Left lobe of liver (tissue), 2 donors: ENCODE measurements at regions not wholly inside any gene's neighbourhood (a gene's known extent, or its start where the extent isn't known, plus 50 kb on each side); places are given as distances from the start of the nearest gene placed in this dataset.

Source experiments
- ATAC-seq: fragments of 200-7000 bp; cut with Tn5 transposase; one replicate; pipeline ENCODE4 v1.9.1; 2020; ENCODE audit warnings: mild to moderate bottlenecking, moderate library complexity
- DNase-seq: peaks from one replicate; pipeline ENCODE4 v3.0.0-alpha.2; 2020; ENCODE audit warnings: low spot score
- donor health status: DM: no; HTN: no; CAD: no; lungs with moderate emphysema.
- donor health status: DM: no; HTN: yes; CAD: no.

DNA sequence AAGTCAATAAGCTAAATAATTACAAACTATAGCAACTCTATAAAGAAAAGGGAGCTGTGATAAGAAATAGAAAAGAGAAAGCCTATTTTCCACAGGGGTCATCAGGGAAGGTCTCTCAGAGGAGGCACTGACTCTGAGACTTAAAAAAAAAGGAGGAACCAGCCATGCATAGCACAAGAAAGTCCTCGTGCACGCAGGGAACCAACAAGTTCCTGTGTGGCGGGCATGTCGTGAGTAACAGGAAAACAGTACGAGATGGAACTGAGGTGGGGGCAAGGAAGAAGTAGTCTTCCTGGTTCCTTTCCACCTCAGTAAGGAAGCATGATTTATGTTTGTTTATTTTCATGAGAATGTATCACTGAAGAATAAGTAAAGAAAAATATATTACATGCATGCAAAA, 367.0 kb upstream of the TMEM132C start:
- ATAC-seq (no peak), DNase-seq (no peak)

DNA sequence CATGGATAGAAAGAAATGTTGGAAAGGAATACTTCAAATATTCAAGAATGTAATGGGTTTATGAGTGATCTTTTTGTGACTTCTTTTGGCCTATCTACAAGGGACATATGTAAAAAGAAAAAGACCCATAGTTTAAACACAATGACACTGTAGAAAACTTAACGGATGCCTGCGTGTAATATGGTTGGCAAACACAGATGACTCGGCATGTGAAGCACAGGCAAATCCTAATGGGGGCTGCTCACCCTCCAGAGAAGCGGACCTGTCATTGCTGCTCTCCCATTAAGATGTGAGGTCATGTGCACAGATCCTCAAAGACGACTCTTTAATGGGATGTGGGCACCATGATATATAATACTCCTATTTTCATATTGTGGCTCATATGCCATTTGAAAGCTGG, 366.6 kb upstream of the TMEM132C start:
- DNase-seq, result no peak
- no peak for ATAC-seq

DNA sequence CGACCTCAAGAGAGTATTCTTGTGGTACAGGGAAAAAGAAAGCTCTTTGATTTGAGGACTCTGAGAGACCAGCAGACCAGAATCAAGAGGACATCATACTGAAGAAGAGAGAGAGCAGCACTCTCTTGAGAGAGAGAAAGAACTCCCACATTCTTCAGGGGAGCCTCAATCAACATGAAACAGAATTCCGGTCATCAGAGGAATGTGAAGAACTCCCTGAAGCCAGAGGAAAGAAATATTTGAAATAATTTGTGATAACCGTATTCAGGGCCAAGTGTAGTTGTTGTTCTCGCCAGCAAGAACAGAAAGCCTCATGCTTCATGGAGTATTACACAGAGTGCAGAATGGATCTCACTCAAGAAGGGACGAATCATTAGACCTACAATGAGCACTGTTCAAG, 363.8 kb upstream of the TMEM132C start:
- DNase-seq (no peak), ATAC-seq (no peak)

DNA sequence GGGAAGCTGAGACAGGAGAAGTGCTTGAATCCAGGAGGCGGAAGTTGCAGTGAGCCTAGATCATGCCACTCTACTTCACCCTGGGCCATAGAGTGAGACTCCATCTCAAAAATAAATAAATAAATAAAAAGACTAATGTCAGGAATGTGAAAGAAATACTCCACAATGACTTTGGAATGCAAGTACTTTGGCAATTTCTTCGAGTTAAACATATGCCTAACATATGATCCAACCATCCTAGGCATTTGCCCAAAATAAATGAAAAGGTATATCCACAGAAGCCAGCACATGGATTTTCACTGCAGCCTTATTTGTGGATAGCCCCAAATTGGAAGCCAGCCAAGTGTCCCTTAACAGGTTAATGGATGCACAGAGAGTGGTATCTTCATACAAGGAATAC, 357.9 kb upstream of the TMEM132C start:
- no peak for ATAC-seq

DNA sequence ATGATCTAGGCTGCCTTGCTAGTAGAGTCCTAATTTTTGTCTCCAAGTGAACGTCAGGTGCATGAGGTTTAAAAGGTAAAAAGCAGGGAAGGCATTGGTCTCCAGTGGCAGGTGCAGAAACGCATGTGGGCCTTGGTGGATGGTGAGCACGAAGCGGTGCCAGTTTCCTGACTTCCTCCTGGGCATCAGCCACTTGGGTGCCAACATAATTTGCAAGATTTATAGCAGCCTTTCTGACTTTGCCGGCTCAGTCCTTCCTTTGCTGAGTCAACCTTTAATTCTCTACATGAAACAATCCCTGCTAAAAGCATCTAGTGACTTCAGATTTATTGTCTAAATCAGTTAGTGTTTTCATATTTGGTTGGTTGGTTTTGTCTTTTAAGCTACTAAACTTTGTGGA, 355.7 kb upstream of the TMEM132C start:
- DNase-seq (no peak), ATAC-seq (no peak)

More for the DNA sequence above, 357.9 kb upstream of the TMEM132C start:
- DNase-seq, result no peak

DNA sequence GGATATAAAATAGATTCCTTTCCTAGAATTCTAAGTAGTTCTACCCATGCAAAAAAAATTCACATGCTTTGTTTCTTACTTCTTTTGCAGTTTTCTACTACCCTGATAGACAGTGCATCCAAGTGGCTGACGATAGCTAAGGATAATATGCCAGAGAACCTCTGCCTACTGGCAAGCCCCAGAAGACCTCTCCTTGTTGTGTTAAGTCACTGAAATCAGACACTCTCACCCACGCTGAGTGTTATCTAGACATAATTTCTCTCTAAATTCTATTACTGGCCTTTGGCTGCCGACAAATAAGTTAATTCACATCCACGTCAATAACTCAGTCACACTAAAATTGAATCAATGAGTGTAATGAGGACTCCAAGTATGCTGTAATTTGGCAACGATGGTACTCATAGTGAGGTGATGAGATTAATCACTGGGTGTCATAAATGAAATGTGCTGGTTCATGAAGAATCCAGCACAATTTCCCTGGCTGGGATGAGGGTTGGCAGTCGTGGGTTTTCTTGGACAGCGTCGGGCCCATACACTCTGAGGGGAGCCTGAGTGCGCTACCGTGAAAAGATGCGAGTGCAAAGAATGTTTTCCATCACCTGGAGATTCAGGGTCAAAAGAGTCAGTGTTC, 354.8 kb upstream of the TMEM132C start:
- DNase-seq (no peak), ATAC-seq (no peak)

DNA sequence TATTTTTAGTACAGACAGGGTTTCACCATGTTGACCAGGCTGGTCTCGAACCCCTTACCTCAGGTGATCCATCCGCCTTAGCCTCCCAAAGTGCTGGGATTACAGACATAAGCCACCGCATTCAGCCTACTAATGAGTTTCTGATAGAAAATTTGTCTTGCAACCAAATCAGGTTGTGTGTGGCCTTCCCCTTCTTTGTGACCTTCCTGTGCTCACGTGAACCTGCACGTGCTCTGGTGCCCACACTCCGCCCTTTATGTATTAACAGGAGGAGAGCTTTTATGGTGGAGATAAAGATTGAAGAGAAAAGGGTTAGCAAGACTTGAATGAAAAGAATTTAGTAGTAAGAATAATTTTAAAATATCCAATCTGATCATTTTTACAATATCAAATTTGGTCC, 343.5 kb upstream of the TMEM132C start:
- no peak for DNase-seq
- ATAC-seq, result no peak

DNA sequence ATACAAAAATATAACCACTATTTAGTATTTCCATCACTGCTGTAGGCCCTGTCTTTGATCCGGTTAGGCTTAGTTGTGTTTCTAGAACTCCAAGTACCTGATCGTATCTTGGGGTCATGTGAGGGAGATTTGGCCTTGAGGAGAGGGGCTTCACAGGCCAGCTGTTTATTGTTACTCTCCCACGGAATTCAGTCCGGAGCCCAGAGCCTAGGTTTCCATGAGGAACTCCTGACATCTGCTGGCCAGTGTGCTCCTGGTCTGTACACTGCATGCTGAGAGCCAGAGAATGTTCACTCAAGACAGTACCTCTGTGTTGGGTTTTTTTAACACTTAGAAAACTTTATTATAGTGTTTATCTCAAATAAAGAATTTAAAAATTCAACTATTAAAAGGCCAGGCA, 341.0 kb upstream of the TMEM132C start:
- no peak for ATAC-seq
- no peak for DNase-seq

DNA sequence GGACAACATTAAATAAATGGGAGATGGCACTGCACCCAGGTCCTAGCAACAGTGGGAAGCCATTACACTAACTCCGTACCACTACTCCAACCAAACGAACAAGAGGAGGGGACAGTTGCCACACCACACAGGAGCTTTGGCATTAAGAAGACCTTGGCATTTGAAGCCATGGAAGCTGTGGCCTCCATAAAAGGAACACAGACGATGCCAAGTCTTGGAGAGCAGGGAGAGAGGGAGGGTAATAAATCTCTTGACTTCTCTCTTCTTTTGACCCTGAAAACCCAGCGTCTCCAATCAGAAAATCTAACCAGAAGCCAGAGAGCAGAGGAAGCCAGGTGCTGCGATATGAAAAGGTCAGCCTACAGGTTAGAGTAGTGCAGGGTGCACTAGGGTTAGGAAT, 338.8 kb upstream of the TMEM132C start:
- ATAC-seq (no peak), DNase-seq (no peak)

DNA sequence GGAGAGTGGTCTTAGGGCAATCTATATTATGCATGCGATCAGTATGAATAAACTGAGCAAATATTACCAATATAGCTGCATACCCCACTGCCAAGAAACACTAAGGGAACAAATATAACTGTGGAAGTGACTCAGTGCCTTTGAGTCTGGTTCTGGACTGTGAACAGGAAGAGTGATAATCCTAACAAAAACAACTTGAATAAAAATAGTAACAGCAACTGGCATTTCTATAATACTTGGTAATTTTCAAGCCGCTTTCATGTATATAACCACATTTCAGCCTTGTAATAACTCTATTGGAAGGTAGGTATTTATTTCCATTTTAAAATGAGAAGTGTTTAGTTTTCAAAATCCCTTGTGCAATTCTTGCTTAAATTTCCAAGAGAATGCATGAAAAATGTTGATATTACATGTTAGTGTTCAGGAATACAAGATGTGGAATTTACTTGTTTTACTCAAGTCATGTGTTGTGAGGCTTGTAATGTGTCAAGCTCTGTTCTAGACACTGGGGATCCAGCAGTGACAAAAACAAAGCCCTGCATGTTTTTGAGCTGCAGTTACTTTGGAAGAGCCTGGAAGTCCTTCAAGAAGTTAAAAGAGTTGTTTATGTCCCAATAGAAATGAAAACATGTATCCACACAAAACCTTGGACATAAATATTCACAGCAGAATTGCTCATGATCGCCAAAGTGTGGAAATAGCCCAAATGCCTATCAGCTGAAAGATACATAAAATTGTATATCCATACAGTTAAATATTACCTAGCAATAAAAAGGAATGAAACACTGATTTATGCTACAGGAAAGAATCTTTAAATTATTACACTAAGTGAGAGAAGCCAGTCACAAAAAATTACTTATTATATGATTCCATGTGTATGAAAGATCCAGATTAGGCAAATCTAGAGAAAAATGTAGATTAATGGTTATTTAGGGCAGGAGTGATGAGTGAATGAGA, 338.1 kb upstream of the TMEM132C start:
- DNase-seq, result no peak
- no peak for ATAC-seq

DNA sequence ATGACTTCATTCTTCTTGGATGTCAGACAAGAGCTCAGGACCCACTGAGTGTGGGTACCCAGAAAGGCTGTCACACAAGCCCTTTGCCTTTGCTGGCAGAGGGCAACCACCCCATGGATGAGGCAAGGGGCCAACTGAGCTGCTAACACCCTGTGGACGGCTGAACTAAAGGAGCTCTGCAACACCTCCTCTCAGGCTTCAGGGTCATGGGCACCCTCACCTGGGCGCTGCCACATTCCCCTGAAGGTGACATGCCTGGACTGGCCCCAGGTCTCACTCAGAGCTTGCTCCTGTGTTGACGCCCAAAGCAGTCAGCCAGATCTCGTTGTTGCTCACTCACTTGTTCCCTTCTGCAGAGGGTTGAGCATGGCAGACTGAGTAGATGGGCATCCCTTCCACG, 336.8 kb upstream of the TMEM132C start:
- ATAC-seq, result no peak
- no peak for DNase-seq

DNA sequence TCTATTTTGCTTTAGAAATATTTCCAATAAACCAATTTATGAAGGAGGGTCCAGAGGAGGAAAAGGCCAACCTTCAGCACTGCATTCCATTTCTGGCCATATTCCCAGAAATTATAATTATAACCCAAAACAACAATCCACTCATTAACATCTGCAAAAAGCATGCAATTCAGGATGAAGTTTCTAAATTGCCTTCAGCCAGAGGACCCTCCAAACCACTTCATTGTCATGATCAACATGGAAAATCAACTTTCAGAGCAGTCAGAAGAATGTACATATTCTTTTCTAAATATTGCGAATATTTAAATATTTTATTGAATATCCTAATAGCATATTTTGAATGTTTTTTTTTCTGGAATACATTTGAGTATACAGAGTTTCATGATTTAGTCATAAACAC, 332.6 kb upstream of the TMEM132C start:
- ATAC-seq (no peak), DNase-seq (no peak)

DNA sequence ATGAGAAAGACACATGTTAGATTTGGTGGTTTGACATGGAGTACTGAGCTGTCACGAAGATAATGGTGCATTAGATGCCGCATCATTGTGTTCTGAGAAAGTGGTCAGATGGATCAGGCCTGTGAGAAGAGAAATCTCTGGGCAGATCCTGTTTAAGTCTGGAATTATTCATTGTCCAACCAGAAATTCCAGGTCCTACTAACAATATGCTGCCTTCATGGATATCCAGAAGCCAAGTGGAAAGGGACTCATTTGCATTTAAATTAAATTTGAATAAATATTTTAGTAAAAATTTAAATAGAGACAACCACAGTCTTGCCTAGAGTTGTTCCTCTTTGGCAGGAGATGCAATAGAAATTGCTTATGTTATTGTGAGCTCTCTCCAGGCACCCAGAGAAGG, 330.5 kb upstream of the TMEM132C start:
- DNase-seq (no peak), ATAC-seq (no peak)

DNA sequence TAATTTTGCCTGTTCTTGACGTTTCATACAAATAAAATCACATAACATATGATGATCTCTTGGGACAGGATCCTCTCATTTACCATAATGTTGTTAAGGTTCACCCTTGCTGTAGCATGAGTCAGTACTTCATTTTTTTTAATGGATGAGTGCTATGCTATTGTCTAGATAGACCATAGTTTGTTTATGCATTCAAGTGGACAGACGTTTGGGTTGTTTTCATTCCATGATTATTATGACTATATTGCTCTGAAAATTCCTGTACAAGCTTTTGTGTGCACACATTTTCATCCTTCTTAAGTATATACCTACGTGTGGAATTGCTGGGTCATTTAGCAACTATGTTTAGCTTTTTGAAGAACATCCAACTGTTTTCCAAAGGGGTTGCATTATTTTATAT, 325.6 kb upstream of the TMEM132C start:
- ATAC-seq, result no peak
- no peak for DNase-seq

DNA sequence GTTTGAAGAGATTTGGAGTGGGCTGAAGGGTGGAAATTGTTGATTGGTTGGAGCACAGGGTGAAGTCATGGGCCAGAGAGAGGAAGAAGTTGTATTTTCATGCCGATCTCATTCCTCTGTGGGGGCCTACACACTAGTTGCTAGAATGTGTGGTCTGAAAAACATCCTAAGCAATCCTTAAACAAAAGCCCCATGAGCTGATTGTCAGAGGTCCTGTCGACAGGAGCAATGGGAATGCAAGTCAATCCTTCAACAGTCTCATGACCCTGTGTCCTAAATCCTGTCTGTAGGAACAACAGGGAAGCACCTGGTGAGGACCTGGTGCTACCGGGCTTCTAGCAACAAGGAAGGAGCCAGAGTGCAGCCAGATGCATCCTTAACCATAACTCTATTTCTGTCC, 324.0 kb upstream of the TMEM132C start:
- no peak for ATAC-seq

DNA sequence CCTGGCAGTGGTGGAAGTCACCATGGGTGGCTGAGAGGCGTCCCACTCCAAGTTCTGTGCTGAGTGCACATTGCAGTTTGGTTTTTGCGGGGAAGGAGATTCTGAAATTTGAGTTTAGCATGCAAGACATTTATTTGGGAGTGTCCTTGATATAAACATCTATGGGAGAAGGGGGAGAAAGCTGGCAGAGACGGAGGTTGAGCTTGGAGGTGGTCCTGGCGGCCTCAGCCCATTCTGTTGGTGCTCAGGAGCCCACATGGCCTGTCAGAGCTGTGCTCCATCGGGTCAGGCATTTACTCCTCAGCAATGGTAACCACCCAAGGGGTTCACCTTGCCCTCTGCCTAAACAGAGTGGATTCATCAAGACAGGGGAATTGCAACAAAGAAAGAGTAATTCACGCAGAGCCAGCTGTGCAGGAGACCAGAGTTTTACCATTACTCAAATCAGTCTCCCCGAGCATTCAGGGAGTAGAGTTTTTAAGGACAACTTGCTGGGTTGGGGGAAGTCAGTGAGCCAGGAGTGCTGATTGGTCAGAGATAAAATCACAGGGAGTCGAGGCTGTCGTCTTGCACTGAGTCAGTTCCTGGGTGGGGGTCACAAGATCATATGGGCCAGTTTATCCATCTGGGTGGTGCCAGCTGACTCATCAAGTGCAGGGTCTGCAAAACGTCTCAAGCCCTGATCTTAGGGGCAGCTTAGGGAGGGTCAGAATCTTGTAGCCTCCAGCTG, 323.3 kb upstream of the TMEM132C start:
- no peak for ATAC-seq
- no peak for DNase-seq

More for the DNA sequence above, 324.0 kb upstream of the TMEM132C start:
- no peak for DNase-seq

DNA sequence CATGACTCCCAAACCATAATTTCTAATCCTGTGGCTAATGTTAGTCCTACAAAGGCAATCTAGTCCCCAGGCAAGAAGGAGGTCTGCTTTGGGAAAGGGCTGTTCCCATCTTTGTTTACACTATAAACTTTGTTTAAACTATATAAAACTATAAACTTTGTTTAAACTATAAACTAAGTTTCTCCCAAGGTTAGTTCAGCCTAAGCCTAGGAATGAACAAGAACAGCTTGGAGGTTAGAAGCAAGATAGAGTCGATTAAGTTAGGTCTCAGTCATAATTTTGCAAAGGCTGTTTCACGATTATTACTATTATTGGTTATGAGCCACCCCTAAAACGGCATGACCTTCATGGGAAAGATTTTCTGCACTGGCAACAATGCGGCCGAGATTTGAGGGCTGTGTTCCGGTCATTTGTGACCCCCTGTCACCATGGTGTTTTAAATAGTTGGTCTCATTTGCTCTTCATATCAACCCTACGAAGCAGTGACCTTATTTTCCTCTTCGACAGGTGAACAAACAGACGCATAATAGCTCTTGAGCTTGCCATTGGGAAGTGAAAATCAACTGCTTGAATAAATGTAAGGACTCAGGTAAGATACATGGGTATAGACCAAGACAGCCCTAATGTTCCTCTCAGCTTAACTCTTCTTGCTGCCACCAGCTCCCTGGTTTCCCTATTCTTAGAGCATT, 322.6 kb upstream of the TMEM132C start:
- ATAC-seq (no peak), DNase-seq (no peak)

DNA sequence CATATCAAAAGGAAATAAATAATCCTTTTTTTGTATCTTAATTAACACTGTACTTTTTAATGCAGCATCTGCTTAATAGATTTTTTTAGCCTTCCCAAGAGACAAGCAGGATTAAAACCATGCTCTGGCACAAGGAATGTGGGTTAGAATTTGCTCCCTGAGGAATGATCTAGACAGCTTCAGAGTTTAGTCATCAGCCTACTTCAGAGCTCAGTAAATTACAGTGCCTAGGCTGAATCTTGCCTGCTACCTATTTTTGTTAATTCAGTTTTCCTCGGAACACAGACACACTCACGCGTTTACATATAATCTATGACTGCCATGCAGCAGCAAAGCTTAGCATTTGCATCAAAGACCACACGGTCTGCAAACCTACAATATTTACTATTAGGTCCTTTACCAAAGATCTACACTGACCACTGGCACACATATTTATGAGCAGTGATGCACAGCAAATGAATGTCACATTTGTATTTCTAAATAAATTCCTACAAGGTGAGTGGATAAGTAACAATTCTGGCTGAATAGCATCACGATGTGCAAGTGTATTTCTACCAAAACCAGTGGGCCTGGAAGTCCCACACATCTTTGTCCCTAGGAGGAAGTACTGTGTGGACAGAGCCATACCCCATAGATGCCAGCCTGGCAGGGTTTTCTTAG, 309.8 kb upstream of the TMEM132C start:
- DNase-seq, result no peak
- ATAC-seq, result no peak

DNA sequence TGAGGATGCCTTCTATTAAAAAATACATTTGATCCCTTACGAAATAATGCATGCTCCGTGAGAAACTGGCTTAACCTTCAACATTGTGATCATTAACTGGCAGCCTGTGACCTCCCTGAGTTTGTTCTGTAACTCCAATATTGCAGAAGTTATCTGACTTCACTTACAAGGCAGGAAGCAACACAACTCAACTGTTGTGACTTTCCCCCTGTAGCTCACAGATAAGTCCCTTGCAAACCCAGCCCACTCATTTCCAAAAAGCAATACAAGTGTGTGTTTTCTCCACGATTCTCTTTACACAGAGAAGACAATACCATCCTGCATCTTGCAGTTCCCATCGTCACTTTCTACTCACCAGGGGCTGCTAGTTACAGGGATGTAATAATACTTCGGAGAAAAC, 304.7 kb upstream of the TMEM132C start:
- no peak for DNase-seq
- no peak for ATAC-seq

DNA sequence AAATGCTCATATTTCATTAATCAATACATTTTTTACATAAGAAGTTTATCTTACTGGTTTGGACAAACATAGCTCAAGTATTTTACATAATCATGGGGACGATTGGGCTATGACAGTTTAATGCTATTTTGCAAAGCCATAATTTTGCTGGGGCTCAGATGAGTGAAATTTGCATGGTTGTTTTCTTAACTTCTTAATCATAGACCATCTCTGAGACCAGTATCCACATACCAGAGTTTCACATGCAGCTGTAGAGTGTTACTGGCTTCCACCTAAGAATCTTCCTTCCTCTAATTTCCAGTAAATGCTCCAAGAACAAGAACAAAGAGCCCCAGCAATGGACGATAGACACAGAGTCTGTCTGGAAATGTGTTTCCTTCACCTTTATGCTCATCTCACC, 303.0 kb upstream of the TMEM132C start:
- no peak for DNase-seq
- ATAC-seq, result no peak

DNA sequence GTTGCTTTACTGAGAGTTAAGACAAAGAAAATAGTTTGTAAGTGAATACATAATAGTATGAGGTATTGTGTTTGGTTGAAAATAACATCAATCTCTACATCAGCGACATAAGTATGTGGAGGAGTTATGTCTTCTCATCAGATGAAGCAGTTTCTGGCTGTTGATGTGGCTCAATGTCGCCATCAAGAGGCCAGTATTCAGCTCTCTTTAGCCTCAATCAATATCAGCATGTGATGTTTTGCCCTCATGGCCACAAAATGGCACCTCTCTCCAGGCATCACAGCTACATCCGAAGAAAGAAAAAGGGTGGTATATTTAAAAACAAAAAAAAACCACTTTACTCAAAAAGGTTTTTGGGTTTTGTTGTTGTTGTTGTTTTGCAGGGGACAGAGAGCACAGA, 302.3 kb upstream of the TMEM132C start:
- ATAC-seq (no peak), DNase-seq (no peak)
